ENCODE measurements at regions not wholly inside any gene's neighbourhood (a gene's known extent, or its start where the extent isn't known, plus 50 kb on each side); places are given as distances from the start of the nearest gene placed in this dataset.

DNA sequence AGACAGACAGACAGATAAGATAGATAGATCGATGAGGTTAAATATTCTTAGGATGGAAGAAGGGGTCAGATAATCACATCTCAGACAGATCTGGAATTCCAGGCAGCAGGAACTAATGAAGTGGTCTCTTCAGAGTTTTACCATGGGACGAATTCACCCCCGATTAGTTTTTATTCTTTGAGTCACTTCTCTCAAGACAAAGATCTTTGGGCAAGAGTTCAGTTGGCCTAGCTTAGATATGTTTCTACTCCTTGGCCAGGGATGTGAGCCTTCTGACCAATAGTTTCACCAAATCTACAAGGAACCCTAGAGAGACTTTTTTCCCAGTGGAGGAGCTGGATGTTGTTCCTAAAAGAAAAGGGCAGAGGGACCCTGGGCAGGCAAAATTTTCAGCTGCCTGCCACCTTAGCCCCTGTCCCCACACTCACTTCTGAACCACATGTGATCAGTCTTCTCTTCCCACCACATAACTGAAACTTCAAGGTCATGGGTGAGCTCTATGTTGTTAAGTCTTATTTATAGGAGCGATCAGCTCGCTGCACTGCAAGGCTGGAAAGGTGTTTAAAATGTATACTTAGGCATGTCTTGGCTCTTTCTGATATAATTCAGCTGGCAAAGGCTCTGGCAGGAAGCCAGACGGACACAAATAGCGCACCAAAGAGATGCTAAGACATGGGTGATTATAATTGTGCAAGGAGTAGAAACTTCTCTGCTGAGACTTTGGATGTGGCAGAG is 132.9 kb downstream of the PALM2AKAP2 start:
- DNase-seq, result no peak
- TF ChIP-seq POLR2A (IDR thresholded peaks at IDR 0.05; ENCODE audit: low read length) (no peak), GATA1 (IDR thresholded peaks at IDR 0.05; ENCODE audit: low read depth, low read length) (no peak)

DNA sequence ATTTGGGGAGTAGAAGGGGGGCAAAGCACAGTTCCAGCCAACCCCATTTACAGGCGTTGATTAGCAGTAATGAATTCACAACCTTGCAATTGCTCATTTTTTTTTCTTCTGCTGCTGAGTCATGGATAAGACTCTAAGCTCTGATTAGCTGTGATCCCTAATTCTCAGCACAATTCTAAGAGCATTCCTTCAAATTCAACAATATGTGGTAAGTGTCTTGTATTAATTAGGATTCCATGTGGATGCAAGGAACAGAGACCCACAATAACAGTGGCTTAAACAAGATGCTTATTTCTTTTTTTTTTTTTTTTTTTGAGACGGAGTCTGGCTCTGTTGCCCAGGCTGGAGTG is 133.4 kb downstream of the PALM2AKAP2 start:
- no peak for TF ChIP-seq POLR2A (IDR thresholded peaks at IDR 0.05; ENCODE audit: low read length)
- TF ChIP-seq GATA1 (IDR thresholded peaks at IDR 0.05; ENCODE audit: low read depth, low read length), result no peak

DNA sequence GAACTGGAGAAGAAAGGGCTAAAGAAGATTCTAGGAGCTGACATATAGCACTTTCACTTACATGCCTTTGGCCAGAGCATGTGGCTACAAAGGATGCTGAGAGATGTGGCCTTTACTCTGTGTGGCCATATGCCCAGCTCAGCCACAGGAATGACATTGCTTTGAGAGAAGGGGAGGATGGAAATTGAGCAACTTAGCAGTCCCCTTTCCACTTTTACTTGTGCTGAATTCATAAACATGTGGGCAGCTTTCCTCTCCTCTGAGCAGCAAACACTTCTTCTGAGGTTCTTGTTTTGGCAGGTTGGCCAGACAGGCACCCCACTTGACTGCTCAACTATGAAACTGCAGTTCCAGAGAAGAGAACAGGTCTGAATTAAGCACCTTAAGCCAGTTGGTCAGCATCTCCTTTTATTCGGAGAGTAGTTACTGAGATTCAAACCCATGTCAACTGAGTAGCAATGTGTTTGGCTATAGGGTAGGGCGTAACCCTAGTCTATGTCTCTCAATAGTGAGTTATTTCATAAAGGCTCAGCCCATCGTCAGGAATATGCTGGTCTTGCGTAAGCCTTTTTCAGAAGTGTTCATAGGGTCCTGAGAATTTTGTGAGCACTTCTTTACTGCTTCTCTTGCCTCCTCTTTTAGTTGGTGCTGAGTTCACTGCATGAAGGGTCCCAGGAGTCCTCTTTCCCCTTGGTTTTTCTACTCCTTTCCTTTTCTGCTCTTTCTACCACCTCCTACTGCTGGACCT is 134.5 kb downstream of the PALM2AKAP2 start:
- TF ChIP-seq POLR2A (IDR thresholded peaks at IDR 0.05; ENCODE audit: low read length) (no peak), GATA1 (IDR thresholded peaks at IDR 0.05; ENCODE audit: low read depth, low read length) (no peak)

More for the DNA sequence above, 133.4 kb downstream of the PALM2AKAP2 start:
- DNase-seq, result no peak

DNA sequence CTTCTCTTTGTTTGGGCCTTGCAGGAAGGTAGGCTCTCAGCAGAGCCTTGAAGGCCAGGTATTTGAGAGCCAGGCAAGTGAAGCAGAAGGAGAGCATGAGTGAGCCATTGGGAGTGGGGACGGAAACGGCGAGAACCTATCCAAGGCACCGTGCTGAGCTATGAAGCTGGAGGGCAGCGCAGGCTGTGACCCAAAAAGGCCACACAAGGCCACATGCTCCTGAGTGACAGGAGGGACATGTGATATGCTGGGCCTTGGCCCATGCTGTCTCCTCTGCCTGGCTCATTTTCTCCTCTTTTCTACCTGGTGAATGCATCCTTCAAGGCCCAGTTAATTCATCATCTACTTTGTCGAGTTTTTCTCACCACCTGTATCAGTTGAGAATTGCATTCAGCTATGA is 136.3 kb downstream of the PALM2AKAP2 start:
- TF ChIP-seq POLR2A (IDR thresholded peaks at IDR 0.05; ENCODE audit: low read length) (no peak), GATA1 (IDR thresholded peaks at IDR 0.05; ENCODE audit: low read depth, low read length) (no peak)
- no peak for DNase-seq

More for the DNA sequence above, 134.5 kb downstream of the PALM2AKAP2 start:
- DNase-seq, result no peak

DNA sequence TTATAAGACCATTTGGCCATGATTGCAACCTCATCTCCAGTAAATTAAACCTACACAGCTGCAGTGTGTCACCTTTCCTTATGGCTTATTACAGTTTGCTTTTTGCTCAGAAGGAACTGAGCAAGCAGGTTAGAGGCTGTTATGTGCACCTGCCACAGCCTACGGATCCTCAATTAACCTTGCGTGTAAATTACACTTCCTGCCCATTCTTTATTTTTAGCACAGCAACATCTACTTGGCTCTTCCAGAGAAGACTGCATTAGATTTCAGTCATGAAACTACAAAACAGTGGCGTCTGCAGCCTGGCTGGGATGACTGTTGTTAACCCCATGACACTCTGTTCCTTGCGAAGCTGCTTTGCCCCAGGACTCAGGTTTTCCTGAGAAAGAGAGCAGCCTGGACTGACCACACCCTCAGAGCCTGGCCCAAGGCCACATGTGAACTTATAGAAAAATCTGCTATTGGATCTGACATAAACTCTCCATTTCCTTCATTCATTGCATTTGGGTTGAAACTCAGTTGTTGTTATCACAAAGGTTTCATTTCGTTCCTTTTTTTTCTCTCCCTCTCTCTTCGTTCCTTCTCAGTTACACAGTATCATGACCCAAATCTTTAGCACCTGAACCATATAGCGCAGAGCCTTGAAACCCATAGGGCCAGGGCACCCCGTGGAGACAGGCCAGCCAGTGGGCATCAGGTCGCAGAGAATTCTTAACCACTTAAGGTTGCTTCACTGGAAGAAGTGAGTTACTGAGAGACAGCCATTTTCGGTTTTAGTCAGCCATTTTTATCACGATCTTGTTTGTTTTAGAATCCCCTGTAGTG is 138.6 kb downstream of the PALM2AKAP2 start:
- no peak for DNase-seq
- no peak for TF ChIP-seq POLR2A (IDR thresholded peaks at IDR 0.05; ENCODE audit: low read length)
- TF ChIP-seq GATA1 (IDR thresholded peaks at IDR 0.05; ENCODE audit: low read depth, low read length), result no peak

DNA sequence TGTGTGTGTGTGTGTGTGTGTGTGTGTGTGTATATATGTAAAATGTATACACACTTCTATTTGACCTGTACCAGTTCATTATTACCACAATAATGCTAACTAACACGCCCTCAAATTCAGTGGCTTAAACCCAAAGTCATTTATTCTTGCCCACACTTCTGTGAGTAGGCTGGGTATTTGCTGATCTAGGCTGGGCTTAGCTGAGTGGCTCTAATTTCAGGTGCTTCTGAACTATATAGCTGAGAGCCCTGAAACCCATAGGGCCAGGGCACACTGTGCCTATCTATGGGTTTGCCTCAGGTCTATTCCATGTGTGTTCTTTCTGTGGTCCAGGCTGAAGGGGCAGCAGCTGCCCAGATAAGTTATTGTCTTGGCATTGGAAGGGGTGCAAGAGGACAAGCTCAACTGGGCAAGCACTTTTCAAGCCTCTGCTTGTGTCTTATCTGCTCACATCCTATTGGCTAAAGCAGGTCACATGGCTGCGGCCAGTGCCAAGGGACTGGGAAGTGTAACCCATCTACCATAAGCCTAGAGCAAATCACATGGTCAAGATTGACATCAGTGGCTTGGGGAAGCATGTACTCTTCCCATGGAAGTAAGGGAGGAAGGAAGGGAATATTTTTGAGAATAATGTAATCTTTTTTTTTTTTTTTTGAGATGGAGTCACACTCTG is 139.9 kb downstream of the PALM2AKAP2 start:
- no peak for TF ChIP-seq POLR2A (IDR thresholded peaks at IDR 0.05; ENCODE audit: low read length)
- no peak for TF ChIP-seq GATA1 (IDR thresholded peaks at IDR 0.05; ENCODE audit: low read depth, low read length)

DNA sequence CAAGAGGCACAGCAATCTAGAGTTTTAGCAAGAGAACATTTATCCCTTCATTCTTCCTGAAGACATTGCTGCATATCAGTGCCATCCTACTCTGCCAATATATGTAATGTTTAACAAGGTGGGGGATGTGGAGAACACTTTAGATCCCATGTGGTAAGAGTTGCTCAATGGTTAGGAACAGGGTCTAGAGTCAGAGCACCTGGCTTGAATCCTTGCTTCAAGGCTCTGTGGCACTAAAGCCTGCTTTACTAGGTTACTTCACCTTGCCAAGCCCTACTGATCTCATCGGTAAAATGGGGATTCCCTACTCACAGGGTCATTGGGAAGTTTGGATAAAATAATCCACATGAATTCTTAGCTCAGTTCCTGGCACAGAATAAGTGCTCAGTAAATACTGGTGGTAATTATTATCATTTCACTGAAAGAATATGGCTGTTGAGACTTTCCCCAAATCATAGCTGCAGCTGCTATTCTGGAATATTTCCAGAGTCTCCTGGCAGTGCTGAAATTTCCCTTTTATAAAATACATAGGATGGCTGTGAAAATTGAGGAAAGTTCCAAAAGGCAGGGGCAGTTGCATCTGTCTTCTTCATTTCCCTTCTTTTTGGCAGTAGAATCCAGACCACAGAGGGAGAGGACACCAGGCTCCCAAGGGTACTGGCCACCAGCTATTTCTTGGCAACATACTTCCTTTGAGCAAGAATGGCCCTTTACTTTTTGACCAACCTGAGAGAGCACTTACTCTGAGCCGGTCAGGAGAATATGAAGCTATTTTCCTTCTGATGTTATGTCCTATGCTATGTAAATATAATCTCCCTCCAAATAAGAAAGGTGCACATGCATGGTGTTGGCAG is 142.8 kb downstream of the PALM2AKAP2 start:
- no peak for TF ChIP-seq GATA1 (IDR thresholded peaks at IDR 0.05; ENCODE audit: low read depth, low read length)
- TF ChIP-seq POLR2A (IDR thresholded peaks at IDR 0.05; ENCODE audit: low read length), result no peak
- no peak for DNase-seq

More for the DNA sequence above, 139.9 kb downstream of the PALM2AKAP2 start:
- peak; percentile 13 to 18 for DNase-seq

DNA sequence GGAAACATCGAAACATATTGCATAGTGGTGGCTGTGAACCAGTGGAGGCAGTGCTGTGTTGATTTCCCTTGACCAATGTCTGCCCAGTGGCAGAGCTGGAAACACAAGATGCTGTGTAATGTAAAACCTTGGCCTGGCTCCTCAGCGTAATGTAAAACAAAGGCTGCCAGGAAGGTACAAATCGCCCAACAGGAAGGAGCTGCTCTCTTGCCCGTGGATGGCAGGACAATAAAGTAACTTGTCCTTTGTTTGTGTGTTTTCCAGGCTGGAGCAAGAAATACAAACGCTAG is 143.4 kb downstream of the PALM2AKAP2 start:
- DNase-seq, result no peak
- TF ChIP-seq POLR2A (IDR thresholded peaks at IDR 0.05; ENCODE audit: low read length), result no peak
- TF ChIP-seq GATA1 (IDR thresholded peaks at IDR 0.05; ENCODE audit: low read depth, low read length), result no peak

DNA sequence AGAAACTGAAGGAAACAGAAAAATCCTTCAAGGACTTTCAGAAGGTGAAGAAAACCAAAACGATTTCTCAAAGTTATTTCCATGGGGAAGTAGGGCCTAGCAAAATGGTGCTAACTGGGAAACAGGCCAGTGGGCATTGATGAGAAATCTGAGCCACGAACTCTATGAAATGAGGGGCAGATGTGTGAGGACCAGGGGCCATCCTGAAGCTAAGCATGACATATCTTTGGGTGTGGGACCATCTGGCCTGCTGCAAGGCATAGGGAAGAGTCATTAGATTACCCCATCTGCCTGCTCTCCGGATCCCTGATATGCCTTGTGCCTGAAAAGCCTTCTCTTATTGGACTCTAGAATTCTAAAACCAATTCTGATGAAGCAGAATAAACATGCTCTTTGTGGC is 143.8 kb downstream of the PALM2AKAP2 start:
- TF ChIP-seq POLR2A (IDR thresholded peaks at IDR 0.05; ENCODE audit: low read length) (no peak), GATA1 (IDR thresholded peaks at IDR 0.05; ENCODE audit: low read depth, low read length) (no peak)
- no peak for DNase-seq

DNA sequence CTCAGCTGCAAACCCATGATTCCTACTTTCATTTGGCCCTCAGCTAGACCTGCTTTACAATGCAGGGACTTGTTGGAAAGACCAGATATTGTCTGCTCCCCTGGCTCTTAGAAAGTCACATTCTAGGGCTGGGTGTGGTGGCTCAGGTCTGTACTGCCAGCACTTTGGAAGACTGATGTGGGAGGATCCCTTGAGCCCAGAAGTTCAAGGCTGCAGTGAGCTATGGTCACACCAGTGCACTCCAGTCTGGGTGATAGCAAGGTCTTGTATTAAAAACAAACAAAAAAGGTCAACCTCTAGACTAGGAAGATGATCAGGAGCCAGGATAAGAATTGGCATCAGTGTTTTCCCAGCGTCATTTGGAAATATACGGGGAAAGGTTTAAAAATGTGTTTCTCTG is 145.8 kb downstream of the PALM2AKAP2 start:
- no peak for DNase-seq
- TF ChIP-seq POLR2A (IDR thresholded peaks at IDR 0.05; ENCODE audit: low read length) (no peak), GATA1 (IDR thresholded peaks at IDR 0.05; ENCODE audit: low read depth, low read length) (no peak)

DNA sequence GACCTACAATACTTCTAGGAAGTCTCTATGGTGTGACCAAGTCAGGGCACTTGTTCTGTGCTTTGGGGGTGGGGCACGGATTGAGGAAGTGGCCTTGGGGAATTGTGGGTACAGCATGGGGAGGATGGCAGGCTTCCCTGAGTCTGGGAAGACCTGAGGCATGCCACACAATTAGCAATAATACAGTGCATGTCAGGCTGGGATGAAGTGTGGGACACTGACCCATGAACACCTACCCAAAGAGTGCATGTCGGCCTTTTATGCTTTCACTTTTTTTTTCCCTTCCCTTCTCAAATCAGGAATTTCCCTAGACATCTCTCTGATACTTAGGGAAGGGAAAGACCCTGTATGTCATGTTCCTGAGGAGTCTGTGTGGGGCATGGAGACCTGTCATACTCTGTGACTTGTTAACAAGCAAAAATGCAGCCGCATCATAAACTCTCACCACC is 146.4 kb downstream of the PALM2AKAP2 start:
- DNase-seq, result no peak
- TF ChIP-seq POLR2A (IDR thresholded peaks at IDR 0.05; ENCODE audit: low read length) (no peak), GATA1 (IDR thresholded peaks at IDR 0.05; ENCODE audit: low read depth, low read length) (no peak)

DNA sequence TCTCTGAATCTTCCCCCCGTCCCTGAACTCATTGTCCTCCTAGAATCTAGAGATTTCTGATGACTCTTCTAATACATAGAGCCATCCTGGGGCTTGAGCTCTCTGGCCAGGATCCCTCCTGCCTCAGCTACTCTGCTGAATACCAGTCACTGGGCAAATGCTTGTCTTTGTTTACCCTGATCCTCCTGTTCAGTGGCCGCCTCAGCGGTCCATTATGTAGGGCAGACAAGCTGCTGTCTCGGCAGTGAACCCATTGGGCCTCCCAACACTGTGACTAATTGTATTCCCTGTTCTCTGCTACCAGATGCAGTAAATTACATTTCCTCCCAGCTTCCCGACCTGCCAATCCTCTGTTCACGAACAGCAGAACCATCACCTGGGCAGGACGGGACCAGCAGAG is 151.6 kb downstream of the PALM2AKAP2 start:
- no peak for DNase-seq
- no peak for TF ChIP-seq GATA1 (IDR thresholded peaks at IDR 0.05; ENCODE audit: low read depth, low read length)
- no peak for TF ChIP-seq POLR2A (IDR thresholded peaks at IDR 0.05; ENCODE audit: low read length)
